Erythroblast (primary cell): ENCODE measurements at regions not wholly inside any gene's neighbourhood (a gene's known extent, or its start where the extent isn't known, plus 50 kb on each side); places are given as distances from the start of the nearest gene placed in this dataset.
"Not testable (repeated sequence)": the region's sequence is repeated elsewhere in the genome, so short reads cannot be mapped to it uniquely, and the experiment has no call there.

Experiments used
- DNase-seq, 2 experiments: peaks; one replicate each; lab custom pipeline; 2025; lab: John Stamatoyannopoulos, UW
- GATA1 ChIP-seq: IDR thresholded peaks from 2 replicates; pipeline ENCODE4 v1.6.1; 2011; ENCODE audit warnings: low read depth, mild to moderate bottlenecking, control low read depth, low read length, moderate library complexity
- POLR2A ChIP-seq: IDR thresholded peaks from 2 replicates; pipeline ENCODE4 v1.6.1; 2011; ENCODE audit warnings: mild to moderate bottlenecking, low read length

DNA sequence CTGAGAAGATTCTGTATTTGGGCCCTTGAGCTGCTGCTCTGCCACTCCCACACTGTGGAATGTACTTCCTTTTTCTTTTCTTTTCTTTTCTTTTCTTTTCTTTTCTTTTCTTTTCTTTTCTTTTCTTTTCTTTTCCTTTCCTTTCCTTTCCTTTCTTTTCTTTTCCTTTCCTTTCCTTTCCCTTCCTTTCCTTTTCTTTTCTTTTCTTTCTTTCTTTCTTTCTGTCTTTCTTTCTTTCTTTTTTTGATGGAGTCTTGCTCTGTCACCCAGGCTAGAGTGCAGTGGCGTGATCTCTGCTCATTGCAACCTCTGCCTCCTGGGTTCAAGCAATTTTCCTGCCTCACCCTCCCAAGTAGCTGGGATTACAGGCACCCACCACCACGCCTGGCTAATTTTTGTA lies 89.8 kb downstream of the DNAAF6 start:
- not testable (repeated sequence) for DNase-seq

DNA sequence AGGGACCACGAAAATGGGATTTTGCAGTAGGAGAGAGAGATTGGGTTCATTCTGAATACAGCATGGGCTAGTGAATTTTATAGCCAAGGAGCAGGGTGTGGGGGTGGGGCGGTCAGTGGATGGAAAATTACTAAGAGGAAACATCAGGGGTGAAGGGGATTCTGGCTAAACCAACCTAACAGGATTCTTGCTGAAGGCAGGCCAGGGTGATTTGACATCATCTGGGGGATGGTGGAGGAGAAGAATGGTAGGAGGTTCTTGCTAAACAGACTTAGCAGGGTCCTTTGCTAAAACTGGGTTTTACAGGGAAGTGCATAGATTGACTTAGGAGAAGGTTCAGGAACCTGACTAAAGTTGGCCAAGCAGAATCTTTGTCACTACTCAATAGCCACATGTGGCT lies 91.9 kb downstream of the DNAAF6 start:
- TF ChIP-seq POLR2A: no peak
- no peak for TF ChIP-seq GATA1
- no peak for DNase-seq

DNA sequence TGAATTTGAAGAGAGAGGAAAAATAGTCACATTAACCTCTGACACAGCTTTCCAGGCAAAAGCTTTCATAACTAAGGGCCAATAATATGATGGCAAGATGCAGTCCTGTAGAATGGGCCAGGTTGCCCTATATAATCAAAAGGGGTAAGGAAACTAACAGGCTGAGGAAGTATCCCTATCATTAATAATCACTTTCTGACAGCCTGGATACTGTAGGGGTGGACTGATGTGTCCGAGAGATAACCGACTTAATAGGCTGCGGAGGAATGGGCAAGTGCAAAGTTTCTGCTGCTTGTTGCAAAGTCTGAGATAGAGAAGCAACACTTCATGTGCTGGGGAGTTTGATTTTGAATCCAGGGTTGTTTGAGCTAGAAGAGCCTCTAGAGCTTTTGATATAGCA lies 94.8 kb downstream of the DNAAF6 start:
- DNase-seq: no peak
- TF ChIP-seq GATA1 (no peak), POLR2A (no peak)

DNA sequence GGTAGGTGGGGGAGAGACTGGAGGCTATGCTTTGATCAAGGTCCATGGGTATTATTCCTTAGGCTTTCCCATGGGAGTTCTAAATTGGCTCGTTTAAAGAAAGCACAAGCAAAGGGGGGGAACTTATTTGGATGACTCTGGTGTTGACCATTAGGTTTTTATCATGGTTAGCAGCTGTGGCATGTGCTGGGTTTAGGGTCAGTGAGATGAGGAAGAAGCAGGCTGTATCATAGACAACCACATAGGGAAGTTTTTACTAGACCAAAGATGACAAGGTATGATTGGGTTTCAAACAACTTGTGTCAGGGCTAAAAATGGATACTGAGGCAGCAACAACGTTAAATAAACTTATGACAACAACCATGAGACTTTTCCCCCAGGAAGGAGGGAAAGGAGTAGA lies 97.7 kb downstream of the DNAAF6 start:
- TF ChIP-seq POLR2A (no peak), GATA1 (no peak)
- no peak for DNase-seq

DNA sequence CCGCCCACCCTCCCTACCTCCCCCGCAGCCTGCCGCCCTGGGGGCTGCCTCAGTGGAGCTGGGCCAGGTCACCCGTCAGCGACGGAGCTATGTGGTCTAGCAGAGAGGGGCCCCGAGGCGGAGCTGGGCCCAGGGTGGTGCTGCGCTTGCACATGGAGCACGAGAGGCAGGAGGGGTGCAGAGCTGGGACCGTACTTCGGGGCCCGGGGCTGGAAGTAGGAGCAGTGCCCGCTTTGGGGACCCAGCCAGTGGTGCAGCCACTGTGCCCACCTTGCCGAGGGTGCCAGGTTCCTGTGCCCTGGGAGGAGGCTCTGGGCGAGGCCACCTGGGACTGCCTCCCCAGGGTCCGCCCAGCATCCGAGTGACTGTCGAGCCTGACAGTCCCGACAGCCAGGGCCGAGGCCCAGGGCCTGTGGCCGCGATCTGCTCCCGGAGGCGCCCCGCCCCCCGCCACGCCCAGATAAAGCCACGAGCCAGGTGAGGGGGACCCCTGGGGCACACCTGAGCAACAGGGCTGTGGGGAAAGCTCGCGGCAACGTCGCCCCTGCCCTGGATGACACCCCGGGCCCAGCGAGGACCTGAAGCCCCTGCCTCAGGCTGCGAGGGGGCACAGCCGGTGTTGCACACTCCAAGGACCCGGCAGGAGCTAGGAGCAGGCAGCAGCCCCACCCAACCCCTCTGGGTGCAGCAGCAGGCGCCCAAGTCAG lies 117.5 kb downstream of the DNAAF6 start:
- TF ChIP-seq POLR2A (no peak), GATA1 (no peak)
- DNase-seq: no peak

DNA sequence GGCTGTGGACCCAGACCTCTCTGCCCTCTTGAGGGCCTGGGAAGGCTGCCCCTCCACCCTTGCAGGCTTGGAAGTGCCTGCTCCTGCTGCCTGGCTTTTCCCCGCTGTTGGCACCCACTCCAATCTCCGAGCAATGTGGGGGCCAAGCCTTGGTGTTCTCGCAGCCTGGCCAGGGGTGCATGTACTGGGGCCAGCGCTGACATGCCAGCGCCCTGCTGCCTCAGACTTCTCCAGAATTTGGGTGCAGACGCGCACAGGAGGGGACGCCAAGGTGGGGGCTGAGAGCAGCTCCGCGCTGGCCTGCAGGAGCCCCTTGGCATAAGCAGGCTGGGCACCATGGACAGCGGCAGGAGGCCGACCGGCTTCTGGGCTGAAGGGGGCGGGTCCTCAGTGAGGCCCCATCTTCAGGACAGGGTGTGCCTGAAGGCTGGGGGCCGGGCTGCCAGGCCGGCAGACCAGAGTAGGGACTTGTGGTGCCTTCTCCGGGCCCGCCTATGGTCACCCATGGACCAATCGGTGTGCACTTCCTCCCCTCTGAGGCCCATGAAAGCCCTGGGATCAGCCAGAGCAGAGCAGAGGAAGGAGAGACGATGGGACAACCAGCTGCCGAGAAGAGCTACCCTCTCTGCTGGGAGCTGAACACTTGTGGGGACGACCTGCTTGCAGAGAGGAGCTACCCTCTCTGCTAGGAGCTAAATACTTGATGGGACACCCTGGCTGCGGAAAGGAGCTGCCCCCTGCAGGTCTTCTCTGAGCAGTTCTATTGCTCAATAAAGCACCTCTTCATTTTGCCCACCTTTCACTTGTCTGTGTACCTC lies 118.3 kb downstream of the DNAAF6 start:
- TF ChIP-seq GATA1 (no peak), POLR2A (no peak)
- peak; percentile 39 to 52 for DNase-seq

DNA sequence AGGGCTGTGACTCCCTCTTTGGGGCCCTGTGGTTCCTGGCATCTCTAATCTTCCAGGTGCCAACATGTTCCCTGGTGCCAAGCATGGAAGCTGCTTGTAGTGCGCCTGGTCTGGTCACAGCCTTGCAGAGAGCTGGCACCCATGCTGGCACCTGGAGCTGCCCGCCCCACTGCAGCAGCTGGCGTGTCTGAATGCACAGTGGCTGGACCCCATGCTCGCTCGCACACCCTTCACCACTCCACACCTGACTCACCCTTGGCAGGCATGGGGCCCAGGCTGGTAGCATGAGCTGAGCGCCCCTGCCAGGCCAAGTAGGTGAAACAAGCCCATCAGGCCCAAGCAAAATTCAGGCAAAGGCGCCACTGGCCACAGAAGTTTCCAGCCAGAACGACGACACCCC lies 119.1 kb downstream of the DNAAF6 start:
- DNase-seq: no peak
- TF ChIP-seq GATA1: no peak
- TF ChIP-seq POLR2A: no peak

DNA sequence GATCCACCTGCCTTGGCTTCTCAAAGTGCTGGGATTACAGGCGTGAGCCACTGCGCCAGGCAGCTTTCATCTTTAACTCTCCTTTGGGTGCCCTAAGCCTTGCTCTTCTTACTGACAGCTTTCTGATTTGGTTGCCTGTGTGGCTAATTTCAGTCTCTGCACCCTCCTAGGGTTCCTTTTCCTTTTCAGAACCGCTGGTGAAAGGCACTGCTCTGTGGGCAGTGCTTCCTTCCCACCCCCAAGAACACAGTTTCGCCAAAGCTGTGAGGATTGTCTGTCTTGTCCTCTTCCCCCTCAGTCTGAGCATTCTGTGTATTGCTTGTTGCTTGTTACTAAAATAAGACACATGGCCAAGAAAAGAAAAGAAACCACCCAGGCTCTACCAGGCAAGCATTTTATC lies 101.4 kb upstream of the FRMPD3 start:
- TF ChIP-seq POLR2A (no peak), GATA1 (no peak)
- DNase-seq: no peak

DNA sequence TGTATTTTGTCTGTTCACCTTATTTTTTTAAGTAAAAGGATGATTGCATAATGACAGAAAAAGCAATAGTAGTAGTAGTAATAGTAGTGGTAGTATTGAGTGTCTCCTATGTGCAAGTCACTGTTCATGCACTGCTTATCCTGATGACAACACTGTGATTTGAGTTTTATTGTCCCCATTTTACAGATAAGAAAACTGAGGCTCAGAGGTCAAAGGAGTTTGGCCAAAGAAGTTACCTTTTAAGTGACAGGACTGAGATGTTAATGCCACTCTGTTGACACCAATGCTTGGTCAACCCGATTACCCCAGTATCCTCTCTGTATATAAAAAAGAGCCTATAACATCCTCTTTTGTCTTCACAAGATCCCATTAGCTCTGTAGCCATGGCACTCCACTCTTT lies 100.5 kb upstream of the FRMPD3 start:
- no peak for TF ChIP-seq GATA1
- TF ChIP-seq POLR2A: no peak
- no peak for DNase-seq

DNA sequence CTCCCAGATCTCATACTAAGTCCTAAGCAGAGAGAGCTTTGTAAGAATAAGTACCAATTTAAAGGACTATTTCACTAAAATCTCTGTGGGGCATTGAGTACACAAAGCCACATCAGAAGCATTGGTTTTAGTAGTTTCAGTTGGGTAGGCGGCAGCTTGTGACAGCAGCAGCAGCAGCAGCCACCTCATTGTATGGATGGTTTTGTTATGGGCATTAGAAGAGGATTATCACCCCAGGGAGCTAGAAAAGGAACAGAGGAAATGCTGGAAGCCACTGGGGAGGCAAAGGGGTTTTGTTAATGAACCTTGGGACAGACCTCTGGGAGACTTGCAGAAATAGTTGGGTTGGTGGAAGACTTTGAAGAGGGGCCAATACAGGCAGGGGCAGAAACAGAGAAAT lies 93.9 kb upstream of the FRMPD3 start:
- no peak for DNase-seq

DNA sequence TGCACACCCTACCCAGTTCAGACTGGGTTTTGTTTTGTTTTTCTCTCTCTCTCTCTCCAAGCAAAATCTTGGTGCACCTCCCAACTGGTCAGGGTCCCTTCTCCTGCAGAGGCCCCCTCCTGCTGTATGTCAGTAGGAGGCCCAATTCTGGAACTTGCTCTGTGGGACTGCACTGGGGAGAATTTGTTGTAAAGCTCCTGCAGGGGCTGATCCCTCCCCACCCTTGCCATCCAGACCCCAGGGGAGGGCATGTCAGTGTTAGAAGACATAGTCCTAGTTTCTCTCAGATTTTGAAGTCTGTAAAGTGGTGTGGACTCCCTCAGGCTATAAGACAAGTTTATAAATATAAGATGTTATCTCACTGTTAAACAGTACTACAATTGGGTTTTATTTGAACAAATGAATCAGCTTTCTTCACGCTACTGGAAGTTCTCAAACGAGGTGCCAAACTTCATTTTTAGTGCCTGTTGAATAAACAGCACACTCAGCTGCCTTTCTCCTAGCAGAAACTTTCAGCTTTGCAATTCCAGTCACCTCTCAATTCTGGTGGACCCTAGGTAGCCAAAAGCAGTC lies 88.6 kb upstream of the FRMPD3 start:
- DNase-seq: no peak

More for the DNA sequence above, 93.9 kb upstream of the FRMPD3 start:
- TF ChIP-seq GATA1: no peak
- TF ChIP-seq POLR2A: no peak

DNA sequence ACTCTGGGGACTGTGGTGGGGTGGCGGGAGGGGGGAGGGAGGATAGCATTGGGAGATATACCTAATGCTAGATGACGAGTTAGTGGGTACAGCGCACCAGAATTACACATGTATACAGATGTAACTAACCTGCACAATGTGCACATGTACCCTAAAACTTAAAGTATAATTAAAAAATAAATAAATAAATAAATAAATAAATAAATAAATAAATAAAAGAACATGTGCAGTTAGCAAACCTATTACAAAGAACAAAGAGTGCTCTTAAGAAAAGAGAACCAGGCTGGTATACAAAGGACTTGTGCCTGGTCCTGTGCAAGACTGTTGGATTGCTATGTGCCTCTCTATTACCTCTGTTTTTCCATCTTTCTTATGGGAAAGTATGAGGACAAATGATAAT lies 79.3 kb upstream of the FRMPD3 start:
- not testable (repeated sequence) for DNase-seq

More for the DNA sequence above, 88.6 kb upstream of the FRMPD3 start:
- no peak for TF ChIP-seq GATA1
- no peak for TF ChIP-seq POLR2A

DNA sequence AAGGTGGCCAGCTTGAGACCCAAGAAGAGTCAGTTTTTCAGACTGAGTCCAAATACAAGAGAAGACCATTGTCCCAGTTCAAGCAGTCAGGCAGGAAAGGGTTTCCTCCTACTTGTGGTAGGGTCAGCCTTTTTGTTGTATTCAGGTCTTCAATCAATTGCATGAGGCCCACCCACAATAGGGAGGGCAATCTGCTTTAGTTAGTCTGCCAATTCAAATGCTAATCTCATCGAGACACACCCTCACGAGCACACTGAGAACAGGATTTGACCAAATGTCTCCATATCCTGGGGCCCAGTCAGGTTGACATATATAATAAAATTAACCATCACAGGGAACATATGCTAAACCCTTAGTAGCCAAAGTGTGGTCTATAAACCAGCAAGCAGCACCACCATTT lies 75.3 kb upstream of the FRMPD3 start:
- TF ChIP-seq GATA1 (no peak), POLR2A (no peak)
- no peak for DNase-seq

DNA sequence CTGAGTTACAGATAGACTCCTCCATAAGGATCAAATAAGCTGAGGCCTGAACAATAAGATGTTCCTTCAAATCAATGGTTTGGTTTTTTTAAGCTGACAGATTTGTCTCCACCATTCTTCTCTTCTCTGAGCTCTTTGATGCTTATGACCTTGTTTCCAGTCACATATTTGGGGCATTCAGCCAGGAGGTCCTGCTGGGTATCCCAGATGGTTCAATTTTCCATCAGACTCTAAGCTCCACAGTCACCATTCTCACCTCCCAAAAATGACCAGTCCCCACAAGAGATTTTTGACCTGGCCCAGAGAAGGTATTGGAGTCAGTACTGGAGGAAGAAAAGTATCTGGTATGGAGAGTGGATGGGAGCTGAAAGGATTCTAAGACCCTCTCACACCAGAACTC lies 74.6 kb upstream of the FRMPD3 start:
- no peak for DNase-seq
- TF ChIP-seq POLR2A (no peak), GATA1 (no peak)

DNA sequence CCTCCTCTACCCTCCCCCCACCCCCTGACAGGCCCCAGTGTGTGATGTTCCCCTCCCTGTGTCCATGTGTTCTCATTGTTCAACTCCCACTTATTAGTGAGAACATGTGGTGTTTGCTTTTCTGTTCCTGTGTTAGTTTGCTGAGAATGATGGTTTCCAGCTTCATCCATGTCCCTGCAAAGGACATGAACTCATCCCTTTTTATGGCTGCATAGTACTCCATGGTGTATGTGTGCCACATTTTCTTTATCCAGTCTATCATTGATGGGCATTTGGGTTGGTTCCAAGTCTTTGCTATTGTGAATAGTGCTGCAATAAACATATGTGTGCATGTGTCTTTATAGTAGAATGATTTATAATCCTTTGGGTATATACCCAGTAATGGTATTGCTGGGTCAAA lies 73.3 kb upstream of the FRMPD3 start:
- not testable (repeated sequence) for DNase-seq
